GM12891 (cell line): ENCODE measurements at regions not wholly inside any gene's neighbourhood (a gene's known extent, or its start where the extent isn't known, plus 50 kb on each side); places are given as distances from the start of the nearest gene placed in this dataset.

Experiments used
- DNase-seq: peaks from one replicate; pipeline ENCODE4 v3.0.0; 2011; ENCODE audit warnings: low spot score; ENCODE audit not compliant: insufficient read length
- FAIRE-seq: peaks from 2 replicates; lab custom pipeline; 2011; peaks lifted over from hg19 to GRCh38; lab: Jason Lieb, UNC
- PAX5 ChIP-seq: IDR thresholded peaks from 2 replicates; pipeline ENCODE4 v1.6.1; 2011; ENCODE audit warnings: low read length, moderate library complexity, mild to moderate bottlenecking; ENCODE audit not compliant: insufficient read depth, severe bottlenecking
- POLR2A ChIP-seq: IDR thresholded peaks from 2 replicates; pipeline ENCODE4 v1.6.1; 2011; ENCODE audit warnings: low read depth, low read length, control low read depth
- POLR2AphosphoS5 ChIP-seq: IDR thresholded peaks from 2 replicates; pipeline ENCODE4 v1.6.1; 2011; ENCODE audit warnings: low read depth, low read length, control low read depth
- POU2F2 ChIP-seq: IDR thresholded peaks from 2 replicates; pipeline ENCODE4 v1.6.1; 2011; ENCODE audit warnings: low read depth, mild to moderate bottlenecking, control low read depth, low read length, moderate library complexity
- SPI1 ChIP-seq: IDR thresholded peaks from 2 replicates; pipeline ENCODE4 v1.6.1; 2011; ENCODE audit warnings: low read depth, low read length, control low read depth
- TAF1 ChIP-seq: IDR thresholded peaks from 2 replicates; pipeline ENCODE4 v1.6.1; 2011; ENCODE audit warnings: low read depth, low read length, control low read depth

DNA sequence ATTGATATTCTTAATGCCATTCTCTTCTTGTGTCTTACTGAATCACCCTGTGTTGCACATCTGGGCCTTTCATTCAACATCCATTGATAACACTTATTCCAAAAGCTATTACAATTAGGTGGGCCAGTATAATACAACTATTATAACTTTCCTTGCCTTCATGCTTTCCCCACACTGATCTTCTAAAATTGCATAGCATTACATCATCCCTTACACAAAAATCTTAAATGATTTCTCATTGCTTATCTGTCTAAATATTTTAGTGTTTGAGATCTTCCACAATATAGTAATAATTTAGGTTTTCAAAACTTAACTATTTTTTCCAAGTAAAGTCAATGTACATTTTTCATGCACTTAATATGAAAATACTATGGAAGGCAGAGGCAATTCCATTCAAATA lies 1634.1 kb downstream of the PLA2G4A start:
- TF ChIP-seq PAX5: no peak
- TF ChIP-seq SPI1: no peak
- no peak for TF ChIP-seq POLR2A
- no peak for TF ChIP-seq POU2F2
- TF ChIP-seq POLR2AphosphoS5: no peak
- no peak for TF ChIP-seq TAF1
- no peak for DNase-seq
- no peak for FAIRE-seq

DNA sequence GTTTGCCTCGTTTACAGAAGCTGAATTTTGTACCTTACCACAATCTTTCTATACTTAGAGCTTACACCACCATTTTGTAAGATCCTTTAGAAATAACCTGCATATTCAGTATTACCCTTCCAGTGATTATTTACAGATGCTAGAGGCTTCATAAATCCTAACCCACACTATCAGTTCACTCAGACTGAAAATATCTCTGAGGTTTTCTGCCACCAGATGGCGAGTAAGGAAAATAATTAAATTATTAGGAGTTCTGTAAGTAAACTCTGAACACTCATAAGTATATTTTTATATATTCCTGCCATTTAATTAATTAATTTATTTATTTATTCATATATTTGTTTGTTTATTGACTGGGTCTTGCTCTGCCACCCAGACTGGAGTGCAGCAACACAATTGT lies 1635.2 kb downstream of the PLA2G4A start:
- FAIRE-seq: no peak

DNA sequence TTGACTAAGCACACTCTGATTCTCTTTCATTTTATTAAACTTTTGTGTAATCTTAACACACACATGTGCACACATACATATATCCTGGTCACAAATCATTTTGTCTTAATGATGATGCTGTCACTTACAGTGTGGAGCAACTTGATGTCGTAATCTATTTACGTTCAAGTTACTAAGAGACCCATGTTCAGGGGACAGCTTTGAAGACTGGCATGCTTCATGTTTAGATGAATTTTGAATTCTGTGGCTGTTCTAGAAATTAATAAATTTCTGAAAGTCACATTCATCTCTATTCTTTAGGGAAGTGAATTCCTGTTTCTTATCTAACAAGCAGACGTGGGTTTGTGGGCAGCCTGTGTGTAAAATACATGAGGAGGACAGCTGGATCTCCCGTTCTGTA lies 1637.8 kb downstream of the PLA2G4A start:
- FAIRE-seq (no peak), DNase-seq (no peak)
- TF ChIP-seq POU2F2 (no peak), POLR2A (no peak), TAF1 (no peak)

More for the DNA sequence above, 1635.2 kb downstream of the PLA2G4A start:
- DNase-seq: no peak
- TF ChIP-seq SPI1: no peak
- no peak for TF ChIP-seq POLR2A
- TF ChIP-seq TAF1: no peak
- TF ChIP-seq PAX5: no peak
- no peak for TF ChIP-seq POLR2AphosphoS5
- TF ChIP-seq POU2F2: no peak

DNA sequence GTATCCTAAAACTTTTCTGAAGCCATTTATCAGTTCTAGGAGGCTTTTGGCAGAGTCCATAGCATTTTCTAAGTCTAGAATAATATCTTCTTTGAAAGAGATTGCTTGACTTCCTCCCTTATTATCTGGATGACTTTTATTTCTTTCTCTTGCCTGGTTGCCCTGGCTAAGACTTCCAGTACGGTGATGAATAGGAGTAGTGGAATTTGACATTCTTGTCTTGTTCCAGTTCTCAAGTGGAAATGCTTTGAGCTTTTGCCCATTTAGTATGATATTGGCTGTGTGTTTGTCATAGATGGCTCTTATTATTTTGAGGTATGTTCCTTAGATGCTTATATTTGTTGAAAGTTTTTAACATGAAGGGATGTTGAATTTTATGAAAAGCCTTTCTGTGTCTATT lies 1647.9 kb downstream of the PLA2G4A start:
- no peak for FAIRE-seq
- DNase-seq: no peak
- TF ChIP-seq POLR2A: no peak
- no peak for TF ChIP-seq TAF1
- no peak for TF ChIP-seq POU2F2
- TF ChIP-seq PAX5: no peak
- TF ChIP-seq SPI1: no peak
- TF ChIP-seq POLR2AphosphoS5: no peak

DNA sequence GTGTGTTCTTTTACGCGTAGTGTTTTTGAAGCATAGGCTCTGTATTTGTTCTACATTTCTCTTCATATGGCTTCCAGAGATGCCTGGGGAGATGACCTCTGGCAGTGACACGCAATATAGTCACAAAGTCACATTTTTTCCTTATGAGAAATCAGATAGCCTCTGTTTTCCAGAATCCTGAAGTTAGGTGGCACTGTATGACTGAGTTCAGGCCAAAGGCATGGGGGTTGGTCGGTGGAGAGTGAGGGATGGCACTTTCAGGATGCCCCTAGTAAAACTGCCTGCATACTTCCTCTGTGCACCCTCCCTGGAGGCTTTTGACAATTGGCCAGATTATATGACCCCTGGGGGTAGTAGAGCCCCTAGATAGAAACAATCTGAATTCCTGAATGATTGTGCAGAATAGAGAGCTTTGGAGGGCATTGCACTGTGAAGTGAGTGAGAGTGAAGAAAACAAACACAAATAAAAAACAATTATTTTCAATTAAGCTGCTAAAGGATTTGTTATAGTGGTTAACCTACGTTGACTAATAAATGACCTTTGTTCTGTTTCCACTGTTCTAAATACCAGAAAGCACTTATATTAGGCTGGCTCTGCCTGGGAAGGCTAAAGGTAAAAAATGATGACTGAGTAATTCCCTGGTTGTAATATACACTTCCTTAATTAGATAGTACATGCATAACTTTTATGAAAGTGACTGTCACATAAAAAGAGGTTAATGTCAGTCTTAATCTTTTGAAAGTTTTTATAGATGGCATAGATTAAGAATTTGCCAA lies 1660.8 kb downstream of the PLA2G4A start:
- DNase-seq (no peak), FAIRE-seq (no peak)
- TF ChIP-seq POLR2A (no peak), POLR2AphosphoS5 (no peak), TAF1 (no peak), PAX5 (no peak), POU2F2 (no peak), SPI1 (no peak)

DNA sequence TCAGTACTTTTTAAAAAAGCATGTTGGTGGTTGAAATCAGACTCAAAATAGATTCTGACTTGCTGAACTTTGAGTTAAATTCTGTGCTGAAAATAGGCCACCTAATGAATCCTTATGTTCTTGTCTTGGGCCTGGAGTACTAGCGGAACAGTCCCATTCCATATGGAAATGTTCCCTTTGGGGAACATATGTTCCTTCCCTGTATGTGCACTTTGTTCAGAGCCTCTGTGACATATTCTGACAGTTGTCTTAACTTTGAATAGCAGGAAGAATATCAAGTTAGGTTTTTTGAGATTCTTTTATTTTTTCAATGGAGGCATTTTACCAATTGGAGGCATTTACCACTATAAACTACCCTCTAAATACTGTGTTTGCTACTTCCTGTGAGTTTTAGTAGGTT lies 1667.8 kb downstream of the PLA2G4A start:
- no peak for DNase-seq
- TF ChIP-seq POLR2AphosphoS5: no peak
- TF ChIP-seq POLR2A: no peak
- FAIRE-seq: no peak

DNA sequence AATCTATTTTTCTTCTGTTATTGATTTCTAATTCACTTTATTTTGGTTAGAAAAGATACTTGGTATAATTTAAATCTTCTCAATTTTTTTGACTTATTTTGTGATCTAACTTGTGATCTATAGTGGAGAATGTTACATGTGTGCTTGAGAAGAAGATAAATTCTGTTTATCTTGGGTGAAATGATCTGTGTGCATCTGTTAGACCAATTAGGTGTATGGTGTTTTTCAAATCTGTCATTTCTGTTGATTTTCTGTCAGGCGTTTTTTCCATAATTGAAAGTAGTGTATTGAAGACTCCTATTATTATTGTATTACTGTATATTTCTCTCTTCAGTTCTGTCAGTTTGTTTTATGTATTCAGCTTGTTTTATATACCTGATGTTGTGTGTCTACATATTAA lies 1668.3 kb downstream of the PLA2G4A start:
- TF ChIP-seq PAX5 (no peak), POLR2AphosphoS5 (no peak), POU2F2 (no peak), POLR2A (no peak), TAF1 (no peak), SPI1 (no peak)
- FAIRE-seq (no peak), DNase-seq (no peak)

DNA sequence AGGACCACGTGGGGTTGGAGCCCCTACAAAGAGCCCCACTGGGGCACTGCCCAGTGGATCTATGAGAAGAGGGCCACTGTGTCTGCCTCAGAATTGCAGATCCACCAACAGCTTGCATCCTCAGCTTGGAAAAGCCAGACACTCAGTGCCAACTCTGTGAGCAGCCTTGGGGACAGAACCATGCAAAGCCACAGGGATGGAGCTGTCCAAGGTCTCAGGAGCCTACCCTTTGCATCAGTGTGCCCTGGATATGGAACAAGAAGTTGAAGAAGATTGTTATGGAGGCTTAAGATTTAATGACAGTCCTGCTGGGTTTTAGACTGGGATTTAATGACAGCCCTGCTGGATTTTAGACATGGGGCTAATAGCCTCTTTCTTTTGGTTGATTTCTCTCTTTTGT lies 1670.9 kb downstream of the PLA2G4A start:
- no peak for FAIRE-seq

DNA sequence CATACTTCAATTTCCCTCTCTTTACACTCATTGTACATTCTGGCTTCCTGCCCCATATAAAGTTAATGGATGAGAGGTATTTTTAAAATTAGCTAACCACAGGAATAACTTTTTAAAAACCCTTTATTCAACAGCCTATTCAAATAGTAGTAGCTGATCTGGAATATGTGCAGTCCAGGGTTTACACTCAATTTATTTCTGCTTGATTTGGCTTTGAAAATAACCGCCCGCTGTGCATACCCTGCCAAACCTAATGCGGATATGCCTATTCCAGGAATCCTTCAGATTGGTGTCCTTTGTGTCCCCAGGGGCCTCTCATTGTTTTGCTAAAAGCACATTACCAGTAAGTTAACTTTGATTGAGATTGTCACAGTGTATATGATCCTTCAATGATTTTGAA lies 1686.2 kb downstream of the PLA2G4A start:
- TF ChIP-seq SPI1 (no peak), TAF1 (no peak), POLR2A (no peak), POLR2AphosphoS5 (no peak), POU2F2 (no peak), PAX5 (no peak)
- no peak for FAIRE-seq
- no peak for DNase-seq

More for the DNA sequence above, 1670.9 kb downstream of the PLA2G4A start:
- no peak for DNase-seq
- TF ChIP-seq POLR2AphosphoS5: no peak

DNA sequence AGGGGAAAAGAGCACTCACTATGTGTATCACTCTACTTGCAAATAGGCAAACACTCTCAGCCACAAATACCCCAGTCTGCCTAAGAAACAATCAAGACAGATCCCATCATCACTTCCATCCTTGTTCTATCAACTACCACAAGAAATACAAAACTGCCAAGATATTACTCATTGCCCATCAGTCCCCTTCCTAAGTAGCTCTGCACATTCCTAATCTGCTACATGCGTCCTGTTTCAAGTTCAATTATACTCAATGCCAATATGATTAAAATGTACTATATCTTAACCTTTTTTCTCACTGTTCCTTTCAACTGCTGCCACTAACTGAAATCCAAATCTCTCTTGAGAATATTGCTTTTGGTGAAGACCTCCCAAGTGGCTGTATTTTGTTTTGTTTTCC lies 1688.4 kb downstream of the PLA2G4A start:
- DNase-seq: no peak
- no peak for FAIRE-seq
- TF ChIP-seq SPI1 (no peak), TAF1 (no peak), PAX5 (no peak), POLR2AphosphoS5 (no peak), POU2F2 (no peak), POLR2A (no peak)

DNA sequence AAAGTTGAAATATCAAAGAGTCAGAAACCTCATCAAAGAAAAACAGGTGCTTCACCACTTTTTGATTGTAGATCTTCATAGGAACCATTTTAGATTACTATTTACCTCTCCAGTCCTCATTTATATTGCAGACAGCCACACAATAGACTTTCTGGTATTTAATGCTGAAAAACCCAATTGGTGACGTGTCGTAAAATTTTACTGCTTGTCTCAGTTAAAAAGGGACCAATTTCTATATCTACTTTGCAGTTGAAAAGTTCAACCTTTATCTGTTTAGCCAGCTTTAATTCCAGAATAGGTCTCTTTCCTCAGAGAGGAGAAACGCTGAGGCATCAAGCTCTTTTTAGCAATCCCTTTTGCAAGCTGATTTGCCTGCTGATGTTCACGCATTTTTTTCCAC lies 1722.4 kb downstream of the PLA2G4A start:
- DNase-seq (no peak), FAIRE-seq (no peak)
- TF ChIP-seq PAX5: no peak
- TF ChIP-seq POLR2AphosphoS5: no peak
- TF ChIP-seq POLR2A: no peak
- no peak for TF ChIP-seq POU2F2
- no peak for TF ChIP-seq TAF1
- no peak for TF ChIP-seq SPI1
